ENCODE measurements at regions not wholly inside any gene's neighbourhood (a gene's known extent, or its start where the extent isn't known, plus 50 kb on each side); places are given as distances from the start of the nearest gene placed in this dataset.

DNA sequence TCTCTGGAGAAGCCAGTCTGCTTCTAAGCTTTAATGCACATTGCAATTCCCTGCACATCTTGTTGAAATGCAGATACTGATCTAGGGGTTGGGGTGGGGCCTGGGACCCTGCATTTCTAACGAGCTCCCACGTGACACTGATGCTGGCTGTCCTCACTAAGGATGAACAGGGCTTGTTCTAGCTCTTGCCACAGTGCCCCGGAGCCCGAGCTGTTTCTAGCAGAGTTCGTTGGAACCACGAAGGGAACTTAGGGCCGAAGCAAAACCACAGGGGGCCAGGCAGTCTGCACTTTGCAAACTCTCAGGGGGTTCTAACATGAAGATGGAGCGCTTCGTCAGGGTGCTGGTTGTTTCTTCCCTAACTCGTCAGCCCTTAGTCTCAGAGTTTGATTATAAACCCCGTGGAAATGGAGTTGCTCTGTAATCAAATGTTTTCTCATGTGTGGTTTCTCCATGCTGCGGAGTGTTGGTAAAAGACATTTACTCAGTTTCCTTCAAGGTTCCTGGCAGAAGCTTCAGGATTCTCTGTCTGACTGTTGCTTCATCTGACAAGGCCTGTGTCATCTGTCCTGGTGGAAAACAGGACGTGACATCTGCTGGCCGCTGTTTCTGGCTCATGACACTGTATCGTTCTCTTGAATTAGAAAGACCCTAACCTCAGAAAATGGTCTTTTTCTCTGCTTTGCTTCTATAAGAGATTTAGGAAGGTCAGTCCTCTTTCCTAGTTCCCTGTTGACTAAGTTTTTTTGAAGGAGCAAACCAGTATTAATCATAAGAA, 221.5 kb downstream of the TEX29 start:
- DNase-seq (ENCODE audit: low read depth, low spot score) = no peak
- H3K4me3 ChIP-seq (ENCODE audit: low read length) = no peak overlapping the region

DNA sequence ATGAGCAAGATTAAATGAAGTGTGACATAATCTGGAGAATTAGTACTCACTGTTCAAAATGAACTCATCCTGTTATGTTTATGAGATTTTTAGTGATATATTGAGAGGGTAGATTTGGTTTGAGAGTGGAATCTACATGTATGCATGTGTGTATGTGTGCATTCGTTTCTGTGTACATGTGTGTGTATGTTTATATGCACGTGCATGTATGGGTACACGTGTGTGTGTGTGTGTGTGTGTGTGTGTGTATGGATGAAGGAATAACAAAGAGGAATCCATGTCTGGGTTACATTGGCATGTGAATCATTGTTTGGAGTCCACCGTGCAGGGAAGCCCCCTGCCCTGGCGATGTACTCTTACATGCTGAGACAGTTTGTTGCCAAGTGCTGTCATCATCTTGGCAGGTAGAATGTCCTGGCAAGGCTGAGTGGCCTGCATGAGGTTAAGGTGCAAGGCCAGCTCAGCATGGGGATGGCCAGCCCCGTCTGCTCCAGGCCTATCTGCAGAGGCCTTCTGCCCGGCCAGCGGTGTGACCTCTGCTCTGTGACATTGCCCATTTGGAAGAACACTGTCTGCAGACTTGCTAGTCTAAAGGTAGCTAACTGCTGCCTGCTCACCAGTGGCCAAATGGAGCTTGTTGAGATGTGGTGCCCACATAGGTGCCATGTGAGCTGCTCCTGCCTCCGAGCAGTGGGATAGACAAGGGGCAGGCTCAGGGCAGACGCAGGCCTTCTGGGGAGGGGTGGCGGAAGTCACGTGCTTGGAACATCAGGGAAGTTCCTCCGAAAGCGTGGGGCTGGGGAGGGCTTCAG, 222.3 kb downstream of the TEX29 start:
- H3K4me3 ChIP-seq (ENCODE audit: low read length) = no peak overlapping the region

DNA sequence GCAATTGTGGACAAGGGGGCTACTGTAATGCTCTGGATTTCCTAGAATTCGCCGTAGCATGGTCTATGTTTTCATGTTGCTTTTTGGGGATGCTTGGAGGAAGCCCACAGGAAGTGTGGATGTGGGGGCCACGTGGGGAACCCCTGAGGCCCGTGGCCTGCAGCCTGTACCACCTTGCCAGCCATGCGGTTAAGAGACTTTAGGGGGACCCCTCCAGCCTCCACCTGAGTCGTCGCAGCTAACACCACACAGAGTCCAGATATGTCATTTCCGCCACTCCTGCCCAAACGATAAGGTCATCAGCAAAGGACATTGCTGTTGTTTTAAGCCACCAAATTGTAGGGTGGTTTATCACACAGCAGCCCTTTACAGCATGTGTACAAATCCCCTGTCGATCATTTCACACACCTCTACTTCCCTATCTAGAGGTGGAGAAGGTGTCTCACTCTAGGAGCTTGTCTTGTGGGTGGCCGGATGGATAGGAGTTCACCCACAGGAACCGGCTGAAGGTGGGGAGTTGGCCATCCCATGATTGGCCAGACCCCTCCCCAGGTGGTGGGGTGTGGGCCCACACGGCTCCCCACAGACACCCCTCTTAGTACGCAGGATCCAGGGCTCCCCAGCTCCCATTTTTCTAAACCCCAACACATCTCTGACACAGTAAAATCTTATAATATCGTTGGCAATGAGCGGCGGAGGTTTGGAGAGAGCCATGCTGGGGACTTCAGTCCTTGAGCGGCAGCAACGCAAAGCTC, 226.7 kb downstream of the TEX29 start:
- no peak overlapping the region for H3K4me3 ChIP-seq (ENCODE audit: low read length)
- no peak for DNase-seq (ENCODE audit: low read depth, low spot score)

More for the DNA sequence above, 222.3 kb downstream of the TEX29 start:
- no peak for DNase-seq (ENCODE audit: low read depth, low spot score)

DNA sequence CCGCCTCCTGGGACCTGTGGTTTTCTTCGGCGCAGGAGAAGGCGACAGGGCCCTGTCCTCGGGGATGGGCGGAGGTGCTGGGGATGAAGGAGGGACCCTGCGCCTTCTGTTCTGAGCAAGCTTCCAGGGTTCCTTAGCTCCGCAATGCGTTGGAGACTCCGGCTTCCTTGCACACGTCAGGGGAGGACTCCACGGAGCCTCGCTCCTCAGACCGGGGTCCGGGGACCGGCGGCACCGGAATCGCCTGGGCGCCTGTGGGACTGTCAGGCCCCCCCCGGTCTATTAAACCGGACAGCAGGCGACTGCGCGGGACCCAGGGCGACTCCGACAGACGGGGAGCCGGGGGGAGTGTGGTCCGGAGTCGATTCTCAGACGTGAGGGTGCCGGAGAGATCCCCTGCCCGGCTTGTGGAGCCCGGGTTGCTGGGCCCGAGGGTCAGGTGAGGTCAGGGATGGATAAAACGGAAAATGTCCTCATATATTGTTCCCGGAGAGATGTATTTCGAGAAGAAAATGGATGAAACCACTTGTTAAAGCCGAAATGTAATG, 227.4 kb downstream of the TEX29 start:
- DNase-seq (ENCODE audit: low read depth, low spot score) = no peak
- no peak overlapping the region for H3K4me3 ChIP-seq (ENCODE audit: low read length)

DNA sequence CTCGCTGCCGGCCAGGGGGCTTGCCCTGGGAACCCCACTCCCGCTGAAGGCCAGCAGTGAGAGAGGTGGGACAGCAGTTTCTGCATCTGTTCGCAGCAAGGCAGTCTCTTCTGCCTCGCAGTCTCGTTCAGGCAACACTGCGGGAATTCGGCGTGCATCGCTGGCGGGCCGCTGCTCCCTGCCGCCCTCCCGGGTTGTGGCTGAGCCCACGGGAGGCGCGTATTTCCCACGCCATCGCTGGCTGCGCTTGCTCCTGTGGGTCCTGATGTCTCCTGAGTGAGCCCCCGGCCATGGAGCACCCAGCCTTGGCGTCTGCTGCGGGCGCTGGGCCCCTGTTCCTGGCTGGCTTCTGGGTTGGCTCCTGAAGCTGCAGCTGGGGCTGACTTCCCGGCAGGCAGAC, 227.9 kb downstream of the TEX29 start:
- no peak for DNase-seq (ENCODE audit: low read depth, low spot score)
- H3K4me3 ChIP-seq (ENCODE audit: low read length) = no peak overlapping the region

DNA sequence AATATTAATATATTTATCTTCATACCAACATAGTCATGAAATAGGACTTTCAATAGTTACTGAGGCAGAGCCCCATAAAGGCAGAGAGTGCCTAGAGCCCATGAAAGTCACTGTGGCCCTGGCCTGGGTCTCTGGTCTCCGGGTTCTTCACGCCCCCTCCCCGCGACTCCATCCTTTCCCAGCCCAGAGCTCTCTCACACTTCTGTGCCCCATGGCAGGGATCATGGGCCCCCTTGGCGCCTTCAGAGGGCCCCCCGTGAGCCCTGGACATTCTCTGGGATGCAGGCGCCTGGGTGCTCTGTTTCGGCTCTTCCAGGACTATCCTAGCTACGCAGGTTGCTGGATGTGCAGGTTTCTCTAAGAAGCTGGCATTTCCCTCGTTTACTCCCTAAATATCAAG, 228.4 kb downstream of the TEX29 start:
- no peak overlapping the region for H3K4me3 ChIP-seq (ENCODE audit: low read length)
- DNase-seq (ENCODE audit: low read depth, low spot score) = no peak

DNA sequence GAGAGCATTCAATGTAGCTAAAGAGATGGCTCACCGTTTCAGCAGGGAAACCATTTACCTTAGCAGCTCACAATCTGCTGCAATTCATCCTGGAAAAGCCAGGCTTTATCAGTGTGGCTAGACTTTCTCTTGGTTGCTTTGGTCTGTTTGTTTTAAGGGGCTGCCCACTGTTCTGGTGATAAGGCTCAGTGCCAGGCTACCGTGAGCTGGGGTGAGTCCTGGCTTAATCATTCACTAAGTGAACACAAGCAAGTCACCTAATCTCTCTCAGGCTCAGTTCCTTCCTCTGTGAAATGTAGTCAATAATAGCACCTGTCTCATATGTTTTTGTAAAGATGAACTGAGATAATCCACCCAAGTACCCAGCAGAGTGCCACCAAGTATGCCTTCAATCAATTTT, 229.0 kb downstream of the TEX29 start:
- no peak for DNase-seq (ENCODE audit: low read depth, low spot score)
- no peak overlapping the region for H3K4me3 ChIP-seq (ENCODE audit: low read length)

DNA sequence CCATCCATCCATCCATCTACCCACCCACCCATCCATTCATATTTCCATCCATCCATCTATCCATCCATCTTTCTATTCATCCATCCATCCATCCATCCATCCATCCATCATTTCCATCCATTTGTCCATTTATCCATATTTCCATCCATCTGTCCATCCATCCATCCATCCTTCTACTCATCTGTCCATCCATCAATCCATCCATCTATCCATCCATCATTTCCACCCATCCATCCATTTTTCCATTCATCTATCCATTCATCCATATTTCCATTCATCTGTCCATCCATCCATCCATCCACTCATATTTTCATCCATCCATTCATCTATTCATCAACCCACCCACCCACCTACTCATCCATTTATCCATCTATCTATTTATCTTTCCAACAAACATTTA, 229.6 kb downstream of the TEX29 start:
- no peak overlapping the region for H3K4me3 ChIP-seq (ENCODE audit: low read length)
- no peak for DNase-seq (ENCODE audit: low read depth, low spot score)

DNA sequence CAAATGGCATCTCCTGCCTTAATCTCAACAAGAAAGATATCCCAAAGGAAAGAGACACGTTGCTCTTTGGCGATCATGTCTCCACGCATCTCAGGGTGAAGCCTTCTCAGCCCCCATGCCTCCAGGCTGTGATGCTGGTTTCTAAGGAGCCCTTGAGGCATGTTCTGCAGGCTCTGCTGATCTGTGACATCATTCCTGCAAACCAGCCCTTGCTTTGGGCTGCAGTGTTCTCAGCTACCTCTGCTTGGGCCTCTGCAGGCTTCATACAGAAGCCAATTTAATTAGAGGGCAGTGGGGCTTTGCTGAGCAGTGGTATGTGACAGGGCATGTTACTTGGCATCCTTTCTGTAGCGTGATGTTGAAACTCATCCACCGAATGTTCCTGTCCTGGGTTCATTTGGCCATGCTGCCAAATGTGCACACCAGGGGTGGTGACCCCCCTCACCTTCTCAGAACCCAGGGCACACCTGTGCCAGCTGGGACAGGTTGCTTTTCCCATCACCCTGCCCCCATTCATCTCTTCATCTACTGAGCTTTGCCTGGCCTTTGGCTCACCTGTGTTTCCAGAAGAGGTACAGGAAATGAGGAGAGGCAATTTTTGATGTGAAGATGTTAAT, 230.9 kb downstream of the TEX29 start:
- no peak overlapping the region for H3K4me3 ChIP-seq (ENCODE audit: low read length)
- DNase-seq (ENCODE audit: low read depth, low spot score) = no peak

DNA sequence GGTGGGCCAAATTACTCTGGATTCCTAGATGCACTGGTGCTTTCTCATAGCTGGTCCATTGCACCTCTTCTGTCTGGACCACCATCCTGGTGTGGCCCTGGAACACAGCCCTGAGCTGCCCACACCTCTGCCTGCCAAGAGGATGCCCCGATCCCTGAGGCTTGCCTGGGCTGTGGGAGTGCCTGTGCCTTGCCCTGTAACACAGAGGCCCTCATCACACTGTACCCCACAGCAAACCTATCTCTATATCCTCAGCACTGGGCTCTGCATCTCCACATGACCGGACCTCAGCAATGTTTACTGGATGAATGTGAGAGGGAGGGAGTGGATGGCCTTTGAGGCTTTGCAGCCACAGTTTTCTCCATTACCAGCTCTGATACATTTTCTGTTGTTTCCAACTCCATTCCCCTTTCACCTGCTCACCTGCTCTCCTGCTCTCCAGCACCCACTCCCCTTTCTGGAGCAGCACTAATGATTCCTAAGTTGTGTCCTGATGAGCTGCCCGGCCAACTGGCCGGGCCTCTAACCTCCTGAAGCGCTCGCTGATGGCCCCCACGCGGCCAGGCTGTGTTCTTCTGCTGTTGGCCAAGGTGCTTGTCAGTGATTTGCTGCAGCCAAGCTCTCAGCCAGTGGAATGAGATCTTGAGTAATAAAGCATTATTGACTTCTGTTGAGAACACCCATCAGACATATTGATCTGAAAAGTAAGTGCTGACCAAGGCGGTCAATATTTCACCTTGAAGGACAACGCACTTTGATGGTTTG, 232.6 kb downstream of the TEX29 start:
- H3K4me3 ChIP-seq (ENCODE audit: low read length) = no peak overlapping the region
- DNase-seq (ENCODE audit: low read depth, low spot score) = no peak

DNA sequence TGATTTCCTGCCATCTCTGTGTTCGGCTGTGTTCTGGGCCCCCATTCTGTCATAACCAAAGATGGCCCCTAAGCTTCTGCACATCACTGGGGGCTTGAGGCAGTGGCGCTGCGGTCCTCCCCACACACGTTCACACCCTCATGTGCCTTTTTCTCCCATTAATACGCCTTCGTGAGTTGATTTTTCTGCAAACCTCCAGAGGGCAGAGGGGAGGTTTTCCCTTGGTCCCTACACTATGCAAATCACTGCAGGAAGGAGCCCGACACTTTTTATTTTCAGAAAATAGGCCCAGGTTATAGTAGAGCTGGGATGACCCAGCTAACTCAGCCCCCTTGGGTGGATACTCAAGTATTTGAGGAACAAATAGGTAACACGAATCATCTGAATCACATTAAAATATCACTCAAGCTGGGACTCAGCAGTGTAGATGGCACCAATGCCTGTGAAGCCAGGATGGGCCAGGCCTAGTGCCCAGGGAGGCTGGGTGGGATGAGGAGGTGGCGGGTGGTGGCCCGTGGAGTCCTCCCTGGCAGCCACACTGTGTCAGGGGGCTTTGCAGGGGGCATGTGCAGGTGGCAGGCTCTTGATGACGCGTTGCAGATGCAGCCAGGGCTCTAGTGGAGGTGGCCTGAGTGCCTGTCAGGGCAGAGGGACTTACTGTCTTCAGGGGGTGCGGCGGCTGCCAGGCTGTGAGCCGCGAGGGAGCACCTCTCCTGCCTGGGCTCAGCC, 234.3 kb downstream of the TEX29 start:
- DNase-seq (ENCODE audit: low read depth, low spot score) = no peak

DNA sequence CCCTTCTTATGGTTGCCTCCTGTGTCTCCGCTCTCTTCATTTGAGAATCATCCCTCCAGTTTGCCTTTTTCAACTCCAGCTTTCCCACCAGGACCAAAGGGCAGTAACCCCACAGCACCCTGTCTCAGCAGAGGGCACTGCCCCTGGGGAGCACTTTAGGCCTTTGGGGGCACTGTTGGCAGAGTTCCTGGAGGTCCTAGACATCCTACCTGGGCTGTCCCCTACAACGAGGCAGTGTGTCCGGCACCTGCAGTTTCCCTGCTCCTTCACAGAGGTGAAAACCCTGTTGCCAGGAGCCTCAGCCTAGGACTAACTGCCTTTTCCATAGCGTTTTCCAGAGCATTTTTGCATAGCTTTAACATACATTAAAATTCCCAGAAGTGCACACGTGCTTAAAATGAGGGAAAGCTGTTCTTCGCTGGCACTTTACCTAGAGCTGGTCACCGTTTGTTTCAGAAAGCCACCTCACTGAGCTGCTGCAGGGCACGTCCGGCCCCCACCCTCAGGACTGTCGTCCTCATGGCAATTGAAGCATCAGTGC, 234.9 kb downstream of the TEX29 start:
- no peak overlapping the region for H3K4me3 ChIP-seq (ENCODE audit: low read length)
- DNase-seq (ENCODE audit: low read depth, low spot score) = no peak

More for the DNA sequence above, 234.3 kb downstream of the TEX29 start:
- H3K4me3 ChIP-seq (ENCODE audit: low read length) = no peak overlapping the region

DNA sequence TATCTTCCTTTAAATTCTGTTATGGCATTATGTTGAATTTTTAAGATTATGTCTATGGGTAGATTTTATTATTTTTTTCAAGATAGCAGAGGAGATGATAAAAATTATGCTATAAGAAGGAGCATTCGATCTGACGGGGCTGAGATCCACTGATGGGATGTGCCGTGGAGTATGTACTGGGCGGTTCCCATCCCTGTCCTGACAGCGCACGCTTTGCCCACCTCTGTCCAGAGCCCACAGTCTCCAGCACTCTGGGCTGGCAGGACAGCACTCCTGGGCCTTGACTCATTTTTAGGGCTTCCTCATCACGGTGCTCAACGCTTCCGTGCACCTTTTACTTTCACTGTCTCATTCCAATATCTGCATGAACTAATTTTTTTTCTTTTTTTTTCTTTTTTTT, 235.5 kb downstream of the TEX29 start:
- DNase-seq (ENCODE audit: low read depth, low spot score) = no peak
- H3K4me3 ChIP-seq (ENCODE audit: low read length) = no peak overlapping the region

DNA sequence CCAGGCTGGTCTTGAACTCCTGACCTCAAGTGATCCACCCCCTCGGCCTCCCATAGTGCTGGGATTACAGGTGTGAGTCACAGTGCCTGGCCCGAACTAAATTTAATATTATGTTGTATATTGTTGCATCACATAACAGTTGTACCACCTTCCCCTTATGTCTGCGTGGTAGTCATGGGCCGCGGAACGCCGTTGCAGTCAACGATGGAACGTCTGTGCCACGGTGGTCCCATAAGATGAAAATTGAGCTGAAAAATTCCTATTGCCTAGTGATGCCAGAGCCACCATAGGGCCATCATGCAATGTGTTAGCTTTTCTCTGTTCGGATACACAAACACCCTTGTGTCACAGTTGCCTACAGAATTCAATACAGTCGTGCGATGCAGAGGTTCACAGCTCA, 236.1 kb downstream of the TEX29 start:
- no peak for DNase-seq (ENCODE audit: low read depth, low spot score)
- H3K4me3 ChIP-seq (ENCODE audit: low read length) = no peak overlapping the region

DNA sequence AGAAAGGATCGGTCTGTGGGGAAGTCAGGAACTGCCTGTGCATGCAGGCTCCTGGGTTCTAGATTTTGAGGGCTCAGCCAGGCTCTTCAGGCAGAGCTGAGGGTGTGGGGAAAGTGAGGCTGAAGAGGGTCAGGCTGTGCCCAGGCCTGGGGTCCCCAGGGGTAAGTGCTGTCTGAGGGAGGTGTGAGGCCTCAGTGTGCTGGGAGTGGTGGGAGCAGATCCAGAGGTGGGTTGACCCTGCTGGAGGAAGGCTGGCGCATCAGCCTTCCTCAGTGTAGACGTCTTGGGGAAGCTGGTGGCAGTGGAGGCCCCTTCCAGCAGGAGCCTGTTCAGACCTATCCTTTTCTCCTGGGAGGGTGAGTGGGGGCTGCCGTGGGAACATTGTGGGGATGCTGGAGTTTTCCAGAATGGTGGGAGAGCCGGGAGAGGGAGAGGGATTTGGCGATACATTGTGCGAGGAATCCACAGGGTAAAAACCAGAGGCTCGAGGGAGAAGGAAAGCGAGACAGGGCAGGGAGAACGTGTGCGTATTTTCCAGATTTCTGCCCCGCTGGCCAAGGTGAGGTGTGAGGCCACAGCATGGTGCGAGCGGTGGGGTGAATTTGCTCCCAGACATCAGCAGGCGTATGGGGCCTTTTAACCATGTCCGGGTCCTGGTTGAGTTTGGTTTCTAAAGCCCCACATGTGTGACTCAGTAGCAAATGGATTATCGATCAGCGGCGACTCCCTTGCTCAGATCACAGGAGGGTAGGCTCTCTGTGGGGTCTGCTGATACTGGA, 237.7 kb downstream of the TEX29 start:
- H3K4me3 ChIP-seq (ENCODE audit: low read length) = no peak overlapping the region
- DNase-seq (ENCODE audit: low read depth, low spot score) = no peak

DNA sequence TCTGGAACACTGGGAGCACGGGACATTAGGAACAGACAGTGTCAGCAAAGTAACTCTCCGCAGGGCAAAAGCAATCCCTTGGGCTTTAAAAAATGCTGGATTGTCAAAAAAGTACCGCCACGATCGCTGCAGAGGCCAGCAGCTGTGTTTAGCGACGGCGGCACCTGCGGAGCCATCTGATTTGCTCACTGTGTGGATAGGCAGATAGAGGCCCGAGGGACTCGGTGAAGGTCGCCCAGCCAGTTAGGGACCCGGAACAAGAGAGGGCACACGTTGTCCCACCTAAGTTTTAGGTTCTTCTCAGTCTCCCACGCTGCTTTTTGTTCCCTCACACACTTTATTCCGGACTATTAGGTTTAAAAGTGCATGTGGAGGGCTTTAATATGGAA, 238.3 kb downstream of the TEX29 start:
- no peak overlapping the region for H3K4me3 ChIP-seq (ENCODE audit: low read length)
- no peak for DNase-seq (ENCODE audit: low read depth, low spot score)
